ENCODE measurements at regions not wholly inside any gene's neighbourhood (a gene's known extent, or its start where the extent isn't known, plus 50 kb on each side); places are given as distances from the start of the nearest gene placed in this dataset.
A peak's percentile ranks its signal among the peaks of the same experiment; 100 is the strongest.

- no peak for TF ChIP-seq CTCF (conservative IDR thresholded peaks at IDR 0.05; ENCODE audit: control insufficient read depth, insufficient read depth, low read depth, low read length)
- H3K4me3 ChIP-seq (ENCODE audit: control insufficient read depth, low read depth, low read length), result no peak overlapping the region
- DNase-seq (ENCODE audit: low read depth), result peak; percentile 67
These were observed 162.1 kb upstream of the TMTC4 start for GRCh38 chr13:100836711-100837110.

- no peak for DNase-seq (ENCODE audit: low read depth)
- H3K4me3 ChIP-seq (ENCODE audit: control insufficient read depth, low read depth, low read length), result no peak overlapping the region
- TF ChIP-seq CTCF (conservative IDR thresholded peaks at IDR 0.05; ENCODE audit: control insufficient read depth, insufficient read depth, low read depth, low read length), result no peak
These were observed 161.1 kb upstream of the TMTC4 start for GRCh38 chr13:100835695-100836094.

- TF ChIP-seq CTCF (conservative IDR thresholded peaks at IDR 0.05; ENCODE audit: control insufficient read depth, insufficient read depth, low read depth, low read length), result no peak
- no peak overlapping the region for H3K4me3 ChIP-seq (ENCODE audit: control insufficient read depth, low read depth, low read length)
- no peak for DNase-seq (ENCODE audit: low read depth)
These were observed 158.8 kb upstream of the TMTC4 start for GRCh38 chr13:100833427-100833826.

- no peak for DNase-seq (ENCODE audit: low read depth)
- H3K4me3 ChIP-seq (ENCODE audit: control insufficient read depth, low read depth, low read length), result no peak overlapping the region
- TF ChIP-seq CTCF (conservative IDR thresholded peaks at IDR 0.05; ENCODE audit: control insufficient read depth, insufficient read depth, low read depth, low read length), result peak; percentile 9
These were observed 153.6 kb upstream of the TMTC4 start for GRCh38 chr13:100828226-100828625.

- no peak overlapping the region for H3K4me3 ChIP-seq (ENCODE audit: control insufficient read depth, low read depth, low read length)
- TF ChIP-seq CTCF (conservative IDR thresholded peaks at IDR 0.05; ENCODE audit: control insufficient read depth, insufficient read depth, low read depth, low read length), result no peak
- peak; percentile 35 for DNase-seq (ENCODE audit: low read depth)
These were observed 153.0 kb upstream of the TMTC4 start for GRCh38 chr13:100827489-100828176.

GRCh38 chr13:100826441-100826840 lies 151.8 kb upstream of the TMTC4 start:
- TF ChIP-seq CTCF (conservative IDR thresholded peaks at IDR 0.05; ENCODE audit: control insufficient read depth, insufficient read depth, low read depth, low read length), result no peak
- H3K4me3 ChIP-seq (ENCODE audit: control insufficient read depth, low read depth, low read length), result no peak overlapping the region
- DNase-seq (ENCODE audit: low read depth), result no peak

GRCh38 chr13:100825557-100825956 lies 151.0 kb upstream of the TMTC4 start:
- TF ChIP-seq CTCF (conservative IDR thresholded peaks at IDR 0.05; ENCODE audit: control insufficient read depth, insufficient read depth, low read depth, low read length), result no peak
- DNase-seq (ENCODE audit: low read depth), result peak; percentile 75
- H3K4me3 ChIP-seq (ENCODE audit: control insufficient read depth, low read depth, low read length), result no peak overlapping the region

All from fibroblast of mammary gland (primary cell).